NT2/D1 (cell line): ENCODE measurements at regions not wholly inside any gene's neighbourhood (a gene's known extent, or its start where the extent isn't known, plus 50 kb on each side); places are given as distances from the start of the nearest gene placed in this dataset.
"Not testable (repeated sequence)": the region's sequence is repeated elsewhere in the genome, so short reads cannot be mapped to it uniquely, and the experiment has no call there.

Source experiments
- DNase-seq: peaks from one replicate; pipeline ENCODE4 v3.0.0-alpha.2; 2011; ENCODE audit warnings: low read depth, low spot score
- H3K27me3 ChIP-seq: 2 replicates; pipeline ENCODE4 v1.6.0; 2011; ENCODE audit warnings: mild to moderate bottlenecking; ENCODE audit not compliant: insufficient read length, insufficient read depth
- H3K36me3 ChIP-seq: 2 replicates; pipeline ENCODE4 v1.6.1; 2011; ENCODE audit warnings: mild to moderate bottlenecking, low read length, mixed read lengths; ENCODE audit not compliant: insufficient read depth, insufficient read length
- H3K4me1 ChIP-seq: 2 replicates; pipeline ENCODE4 v1.5.1; 2011; ENCODE audit not compliant: insufficient read depth, insufficient read length
- H3K4me3 ChIP-seq: 2 replicates; pipeline ENCODE4 v1.5.1; 2011; ENCODE audit warnings: low read depth; ENCODE audit not compliant: insufficient read length
- H3K9ac ChIP-seq: 2 replicates; pipeline ENCODE4 v1.6.0; 2011; ENCODE audit warnings: low read depth; ENCODE audit not compliant: insufficient read length
- H3K9me3 ChIP-seq: 2 replicates; pipeline ENCODE4 v1.5.1; 2011; ENCODE audit warnings: mild to moderate bottlenecking, low read length; ENCODE audit not compliant: insufficient read depth
- SUZ12 ChIP-seq: IDR thresholded peaks from 2 replicates; pipeline ENCODE4 v1.6.1; 2011; ENCODE audit not compliant: insufficient read length, insufficient read depth; ENCODE audit errors: extremely low read depth
- YY1 ChIP-seq: IDR thresholded peaks from 2 replicates; pipeline ENCODE4 v1.6.1; 2011; ENCODE audit not compliant: insufficient read length, insufficient read depth
- ZNF274 ChIP-seq: IDR thresholded peaks from 2 replicates; pipeline ENCODE4 v1.6.1; 2011; ENCODE audit warnings: mild to moderate bottlenecking, low read depth, low read length

GRCh38 chr1:47537268-47537667 is 99.4 kb downstream of the FOXD2 start:
- no peaks in the 10 kb centered on the region for H3K9me3 ChIP-seq
- H3K27me3 ChIP-seq: no peaks in the 10 kb centered on the region
- no peaks in the 10 kb centered on the region for H3K36me3 ChIP-seq
- no peak overlapping the region for H3K4me3 ChIP-seq
- H3K9ac ChIP-seq: no peak overlapping the region
- no peak for DNase-seq
- peaks cover 14% of the 10 kb centered on the region for H3K4me1 ChIP-seq
- TF ChIP-seq SUZ12: no peak
- no peak for TF ChIP-seq YY1
- TF ChIP-seq ZNF274: no peak

GRCh38 chr1:47537966-47538365 is 100.1 kb downstream of the FOXD2 start:
- H3K36me3 ChIP-seq: no peaks in the 10 kb centered on the region
- TF ChIP-seq SUZ12 (no peak), YY1 (no peak), ZNF274 (no peak)
- H3K9ac ChIP-seq: no peak overlapping the region
- DNase-seq: no peak
- H3K9me3 ChIP-seq: no peaks in the 10 kb centered on the region
- no peaks in the 10 kb centered on the region for H3K27me3 ChIP-seq
- peaks cover 18% of the 10 kb centered on the region for H3K4me1 ChIP-seq
- no peak overlapping the region for H3K4me3 ChIP-seq

GRCh38 chr1:47538530-47538929 is 100.7 kb downstream of the FOXD2 start:
- not testable (repeated sequence) for H3K4me3 ChIP-seq, H3K9me3 ChIP-seq, H3K36me3 ChIP-seq, H3K9ac ChIP-seq, DNase-seq, H3K27me3 ChIP-seq
- H3K4me1 ChIP-seq: peaks cover 18% of the 10 kb centered on the region

GRCh38 chr1:47541705-47542104 is 103.9 kb downstream of the FOXD2 start:
- not testable (repeated sequence) for H3K27me3 ChIP-seq, H3K9ac ChIP-seq, H3K4me3 ChIP-seq, H3K9me3 ChIP-seq, H3K4me1 ChIP-seq, H3K36me3 ChIP-seq, DNase-seq

- H3K4me1 ChIP-seq, H3K9ac ChIP-seq, H3K27me3 ChIP-seq, H3K9me3 ChIP-seq, H3K36me3 ChIP-seq, DNase-seq, H3K4me3 ChIP-seq: not testable (repeated sequence)
These were observed 105.2 kb downstream of the FOXD2 start for GRCh38 chr1:47543089-47543488.

GRCh38 chr1:47545912-47546483 is 108.2 kb downstream of the FOXD2 start:
- H3K4me3 ChIP-seq: no peak overlapping the region
- H3K27me3 ChIP-seq: no peaks in the 10 kb centered on the region
- H3K9me3 ChIP-seq: no peaks in the 10 kb centered on the region
- H3K9ac ChIP-seq: no peak overlapping the region
- H3K4me1 ChIP-seq: peaks cover 15% of the 10 kb centered on the region
- TF ChIP-seq YY1 (no peak), ZNF274 (no peak), SUZ12 (no peak)
- DNase-seq: no peak
- H3K36me3 ChIP-seq: no peaks in the 10 kb centered on the region

GRCh38 chr1:47547753-47548573 is 110.1 kb downstream of the FOXD2 start:
- no peak for DNase-seq
- peak overlapping the region; percentile 6 for H3K9ac ChIP-seq
- no peaks in the 10 kb centered on the region for H3K27me3 ChIP-seq
- H3K9me3 ChIP-seq: no peaks in the 10 kb centered on the region
- no peak overlapping the region for H3K4me3 ChIP-seq
- H3K4me1 ChIP-seq: peaks cover 19% of the 10 kb centered on the region
- no peak for TF ChIP-seq SUZ12
- TF ChIP-seq ZNF274: no peak
- no peak for TF ChIP-seq YY1
- no peaks in the 10 kb centered on the region for H3K36me3 ChIP-seq

GRCh38 chr1:47548637-47549036 is 110.8 kb downstream of the FOXD2 start:
- no peak for TF ChIP-seq SUZ12
- H3K27me3 ChIP-seq: no peaks in the 10 kb centered on the region
- no peak for DNase-seq
- peaks cover 19% of the 10 kb centered on the region for H3K4me1 ChIP-seq
- peak overlapping the region; percentile 33 for H3K9ac ChIP-seq
- no peaks in the 10 kb centered on the region for H3K36me3 ChIP-seq
- no peak overlapping the region for H3K4me3 ChIP-seq
- no peaks in the 10 kb centered on the region for H3K9me3 ChIP-seq
